VCaP (cell line): ENCODE measurements at regions not wholly inside any gene's neighbourhood (a gene's known extent, or its start where the extent isn't known, plus 50 kb on each side); places are given as distances from the start of the nearest gene placed in this dataset.

Experiments
- H3K27ac ChIP-seq: fragments of 450-650 bp; 2 replicates; pipeline ENCODE4 v1.5.1; 2017
- TF ChIP-seq, protein P1 (sequence below): fragments of 450-650 bp; conservative IDR thresholded peaks from 2 replicates; pipeline ENCODE4 v1.5.1; 2017; ENCODE audit warnings: mild to moderate bottlenecking, moderate library complexity

DNA sequence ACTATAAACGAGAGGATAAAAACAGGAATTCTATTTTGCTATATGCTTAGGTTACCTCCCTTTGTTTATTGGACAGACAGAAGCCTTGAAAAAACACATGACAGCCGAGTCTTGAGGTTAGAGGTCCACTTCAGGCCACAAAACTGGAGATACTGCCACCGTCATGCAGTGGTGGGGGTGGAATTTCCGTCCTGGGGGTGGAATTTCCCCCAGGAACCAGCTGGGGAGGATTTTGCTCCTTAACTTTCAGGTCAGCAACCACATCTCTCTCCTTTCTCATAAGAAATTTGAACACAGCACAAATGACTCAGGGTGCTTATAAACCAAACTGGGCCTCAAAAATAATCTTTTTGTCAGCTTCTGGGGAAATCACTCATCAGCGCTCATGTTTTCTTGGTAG lies 545.8 kb upstream of the ADAMTS9 start:
- TF ChIP-seq, protein P1, sequence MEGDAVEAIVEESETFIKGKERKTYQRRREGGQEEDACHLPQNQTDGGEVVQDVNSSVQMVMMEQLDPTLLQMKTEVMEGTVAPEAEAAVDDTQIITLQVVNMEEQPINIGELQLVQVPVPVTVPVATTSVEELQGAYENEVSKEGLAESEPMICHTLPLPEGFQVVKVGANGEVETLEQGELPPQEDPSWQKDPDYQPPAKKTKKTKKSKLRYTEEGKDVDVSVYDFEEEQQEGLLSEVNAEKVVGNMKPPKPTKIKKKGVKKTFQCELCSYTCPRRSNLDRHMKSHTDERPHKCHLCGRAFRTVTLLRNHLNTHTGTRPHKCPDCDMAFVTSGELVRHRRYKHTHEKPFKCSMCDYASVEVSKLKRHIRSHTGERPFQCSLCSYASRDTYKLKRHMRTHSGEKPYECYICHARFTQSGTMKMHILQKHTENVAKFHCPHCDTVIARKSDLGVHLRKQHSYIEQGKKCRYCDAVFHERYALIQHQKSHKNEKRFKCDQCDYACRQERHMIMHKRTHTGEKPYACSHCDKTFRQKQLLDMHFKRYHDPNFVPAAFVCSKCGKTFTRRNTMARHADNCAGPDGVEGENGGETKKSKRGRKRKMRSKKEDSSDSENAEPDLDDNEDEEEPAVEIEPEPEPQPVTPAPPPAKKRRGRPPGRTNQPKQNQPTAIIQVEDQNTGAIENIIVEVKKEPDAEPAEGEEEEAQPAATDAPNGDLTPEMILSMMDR = no peak

GRCh38 chr3:65231544-65231943 lies 543.7 kb upstream of the ADAMTS9 start:
- H3K27ac ChIP-seq = no peak overlapping the region
- TF ChIP-seq, protein P1 = no peak

More for the DNA sequence above, 545.8 kb upstream of the ADAMTS9 start:
- no peak overlapping the region for H3K27ac ChIP-seq

GRCh38 chr3:65230261-65231139 lies 542.7 kb upstream of the ADAMTS9 start:
- TF ChIP-seq, protein P1 = no peak
- H3K27ac ChIP-seq = no peak overlapping the region

DNA sequence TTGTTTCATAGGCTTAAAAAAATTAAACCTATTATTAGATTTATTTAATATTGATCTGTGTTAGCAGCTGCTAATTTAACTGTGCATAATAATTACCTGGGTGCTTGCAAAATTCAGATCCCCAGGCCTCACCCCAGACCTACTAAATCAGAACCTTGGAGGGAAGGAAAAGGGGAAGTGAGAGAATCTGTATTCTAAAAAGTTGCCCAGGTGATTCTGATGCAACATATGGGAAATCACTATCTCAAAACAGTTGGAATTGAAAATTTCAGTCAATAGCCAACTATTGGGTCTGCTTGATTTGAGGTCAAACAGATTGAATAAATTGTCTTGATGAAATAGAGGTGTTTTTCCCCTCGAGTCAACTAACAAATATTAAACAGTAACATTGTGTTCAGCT lies 538.5 kb upstream of the ADAMTS9 start:
- TF ChIP-seq, protein P1 = no peak
- H3K27ac ChIP-seq = no peak overlapping the region

DNA sequence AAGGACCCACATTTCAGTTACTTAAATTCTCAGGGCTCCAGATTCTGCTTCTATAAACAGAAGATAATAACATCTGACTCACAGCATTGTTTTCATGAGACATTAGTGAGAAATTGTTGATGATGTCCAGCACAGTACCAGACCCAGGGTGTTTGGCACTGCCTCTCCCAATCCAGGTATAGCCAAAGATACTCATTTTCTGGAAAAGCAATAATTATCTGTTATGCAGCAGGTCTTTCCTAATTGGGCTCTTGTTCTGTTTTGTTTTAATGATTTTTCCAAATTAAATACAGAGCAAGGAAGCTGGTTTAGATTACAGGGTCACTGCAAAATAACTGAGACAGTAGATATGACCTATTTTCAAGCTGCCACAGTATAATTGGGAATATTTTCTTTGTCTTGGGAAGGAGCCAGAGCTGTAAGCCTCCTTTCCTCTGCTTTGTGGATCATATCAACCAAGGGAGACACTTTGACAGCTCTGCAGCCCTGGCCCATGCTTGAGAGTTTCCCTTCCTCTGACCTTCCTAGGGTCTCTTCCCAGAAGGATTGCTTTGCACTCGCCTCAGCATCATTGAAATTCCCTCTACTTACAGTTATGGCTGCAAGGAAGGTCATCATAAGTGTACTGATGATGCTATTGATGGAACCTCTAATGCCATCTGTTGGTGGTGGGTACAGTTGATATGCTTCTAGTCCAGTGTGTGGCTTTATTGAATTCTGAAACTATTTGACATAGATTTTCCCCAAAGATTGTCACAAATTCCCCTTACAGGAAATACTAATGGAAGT lies 522.4 kb upstream of the ADAMTS9 start:
- no peak overlapping the region for H3K27ac ChIP-seq
- TF ChIP-seq, protein P1 = 0 out of 2 replicates have a peak, but pooled peaks have one; percentile 13

- H3K27ac ChIP-seq = no peak overlapping the region
These were observed 514.6 kb upstream of the ADAMTS9 start for GRCh38 chr3:65202395-65202794.

GRCh38 chr3:65201926-65202325 lies 514.1 kb upstream of the ADAMTS9 start:
- H3K27ac ChIP-seq = no peak overlapping the region
- TF ChIP-seq, protein P1 = no peak

More at GRCh38 chr3:65202395-65202794, 514.6 kb upstream of the ADAMTS9 start:
- TF ChIP-seq, protein P1 = no peak
